Endothelial cell of umbilical vein (primary cell): ENCODE measurements at regions not wholly inside any gene's neighbourhood (a gene's known extent, or its start where the extent isn't known, plus 50 kb on each side); places are given as distances from the start of the nearest gene placed in this dataset.

ENCODE experiments used
- EZH2 ChIP-seq: IDR thresholded peaks from 2 replicates; pipeline ENCODE4 v1.6.1; 2012; ENCODE audit warnings: borderline replicate concordance, low read depth, mild to moderate bottlenecking, moderate library complexity, low read length, inconsistent platforms; ENCODE audit not compliant: severe bottlenecking
- MYC ChIP-seq: IDR thresholded peaks from one replicate; pipeline ENCODE4 v1.6.1; 2011; ENCODE audit warnings: mild to moderate bottlenecking, low read depth, low read length
- POLR2A ChIP-seq: IDR thresholded peaks from 2 replicates; pipeline ENCODE4 v1.6.1; 2012; ENCODE audit warnings: low read depth, mild to moderate bottlenecking, control low read depth, low read length
- POLR2AphosphoS5 ChIP-seq: IDR thresholded peaks from 2 replicates; pipeline ENCODE4 v1.6.1; 2012; ENCODE audit warnings: low read depth, mild to moderate bottlenecking, control low read depth, low read length, moderate library complexity; ENCODE audit not compliant: insufficient read depth
- TF ChIP-seq, protein P1 (sequence below), 2 donors: IDR thresholded peaks; 1 replicate in 1 of 2; 2 replicates in 1 of 2; pipeline ENCODE4 v1.5.1; 2011; ENCODE audit warnings: low read length in 2 of 2, mild to moderate bottlenecking in 2 of 2, moderate library complexity in 2 of 2, control low read depth in 1 of 2, inconsistent platforms in 1 of 2, low read depth in 1 of 2; ENCODE audit not compliant: insufficient read depth in 1 of 2; ENCODE audit errors: extremely low read depth in 1 of 2
- TF ChIP-seq, protein P2 (sequence below): IDR thresholded peaks from 2 replicates; pipeline ENCODE4 v1.6.1; 2011; ENCODE audit not compliant: insufficient read depth, insufficient read length

DNA sequence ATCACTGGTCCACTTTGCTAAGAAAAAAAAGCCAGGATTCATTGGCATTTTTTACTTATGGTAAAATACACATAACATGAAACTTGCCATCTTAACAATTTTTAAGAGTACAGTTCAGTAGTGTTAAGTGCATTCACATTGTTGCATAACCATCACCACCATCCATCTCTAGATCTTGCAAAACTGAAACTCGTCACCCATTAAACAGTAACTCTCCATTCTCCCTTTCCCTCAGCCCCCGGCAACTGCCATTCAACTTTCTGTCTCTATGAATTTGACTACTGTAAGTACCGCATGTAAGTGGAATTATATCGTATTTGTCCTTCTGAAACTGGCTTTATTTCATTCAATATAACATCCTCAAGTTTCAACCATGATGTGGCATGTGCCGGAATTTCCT lies 56.3 kb upstream of the LNX1 start:
- TF ChIP-seq POLR2AphosphoS5 (no peak), EZH2 (no peak), POLR2A (no peak), MYC (no peak)
- TF ChIP-seq, protein P1, sequence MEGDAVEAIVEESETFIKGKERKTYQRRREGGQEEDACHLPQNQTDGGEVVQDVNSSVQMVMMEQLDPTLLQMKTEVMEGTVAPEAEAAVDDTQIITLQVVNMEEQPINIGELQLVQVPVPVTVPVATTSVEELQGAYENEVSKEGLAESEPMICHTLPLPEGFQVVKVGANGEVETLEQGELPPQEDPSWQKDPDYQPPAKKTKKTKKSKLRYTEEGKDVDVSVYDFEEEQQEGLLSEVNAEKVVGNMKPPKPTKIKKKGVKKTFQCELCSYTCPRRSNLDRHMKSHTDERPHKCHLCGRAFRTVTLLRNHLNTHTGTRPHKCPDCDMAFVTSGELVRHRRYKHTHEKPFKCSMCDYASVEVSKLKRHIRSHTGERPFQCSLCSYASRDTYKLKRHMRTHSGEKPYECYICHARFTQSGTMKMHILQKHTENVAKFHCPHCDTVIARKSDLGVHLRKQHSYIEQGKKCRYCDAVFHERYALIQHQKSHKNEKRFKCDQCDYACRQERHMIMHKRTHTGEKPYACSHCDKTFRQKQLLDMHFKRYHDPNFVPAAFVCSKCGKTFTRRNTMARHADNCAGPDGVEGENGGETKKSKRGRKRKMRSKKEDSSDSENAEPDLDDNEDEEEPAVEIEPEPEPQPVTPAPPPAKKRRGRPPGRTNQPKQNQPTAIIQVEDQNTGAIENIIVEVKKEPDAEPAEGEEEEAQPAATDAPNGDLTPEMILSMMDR (IDR thresholded peaks at IDR 0.05; ENCODE audit: extremely low read depth in 1 of 2, insufficient read depth in 1 of 2, low read depth in 1 of 2, low read length in 2 of 2): no peak
- TF ChIP-seq, protein P2, sequence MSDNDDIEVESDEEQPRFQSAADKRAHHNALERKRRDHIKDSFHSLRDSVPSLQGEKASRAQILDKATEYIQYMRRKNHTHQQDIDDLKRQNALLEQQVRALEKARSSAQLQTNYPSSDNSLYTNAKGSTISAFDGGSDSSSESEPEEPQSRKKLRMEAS: no peak
